Fibroblast of lung (primary cell): ENCODE measurements at regions not wholly inside any gene's neighbourhood (a gene's known extent, or its start where the extent isn't known, plus 50 kb on each side); places are given as distances from the start of the nearest gene placed in this dataset.

Experiments used
- DNase-seq, 2 donors: peaks; one replicate each; pipeline versions ENCODE4 v3.0.0 to v3.0.0-alpha.2; 2010; ENCODE audit warnings: low read depth in 2 of 2
- H2AFZ ChIP-seq: 2 replicates; pipeline ENCODE4 v1.5.1; 2012; ENCODE audit warnings: low read length, control low read depth, inconsistent platforms
- H3K27ac ChIP-seq: 2 replicates; pipeline ENCODE4 v1.5.1; 2011; ENCODE audit warnings: low read length, control low read depth; ENCODE audit not compliant: insufficient read depth
- H3K27me3 ChIP-seq: 2 replicates; pipeline ENCODE4 v1.5.1; 2011; ENCODE audit warnings: mild to moderate bottlenecking, low read length; ENCODE audit not compliant: control insufficient read depth, insufficient read depth
- H3K36me3 ChIP-seq: 2 replicates; pipeline ENCODE4 v1.5.1; 2011; ENCODE audit warnings: low read length; ENCODE audit not compliant: control insufficient read depth, insufficient read depth
- H3K4me1 ChIP-seq: 2 replicates; pipeline ENCODE4 v1.5.1; 2011; ENCODE audit warnings: low read length; ENCODE audit not compliant: control insufficient read depth, insufficient read depth; ENCODE audit errors: extremely low read depth
- H3K4me2 ChIP-seq: 2 replicates; pipeline ENCODE4 v1.5.1; 2011; ENCODE audit warnings: low read length, control low read depth; ENCODE audit not compliant: insufficient read depth; ENCODE audit errors: extremely low read depth
- H3K4me3 ChIP-seq, 4 experiments: fragments of 200-600 bp in 1 of 4; sonication (generic) in 1 of 4; replicated peaks in 1 of 4; 2 replicates each; pipeline ENCODE4 v1.5.1; 2011 to 2016; ENCODE audit warnings: low read length in 4 of 4, low read depth in 3 of 4, mild to moderate bottlenecking in 3 of 4, control low read depth in 2 of 4, inconsistent platforms in 1 of 4, mixed read lengths in 1 of 4; ENCODE audit not compliant: insufficient read depth in 1 of 4; ENCODE audit errors: control extremely low read depth in 1 of 4
- H3K79me2 ChIP-seq: 2 replicates; pipeline ENCODE4 v1.5.1; 2012; ENCODE audit warnings: mild to moderate bottlenecking, low read length, inconsistent platforms; ENCODE audit not compliant: control insufficient read depth, insufficient read depth
- H3K9ac ChIP-seq: 2 replicates; pipeline ENCODE4 v1.5.1; 2011; ENCODE audit warnings: mild to moderate bottlenecking, low read length, control low read depth; ENCODE audit not compliant: insufficient read depth
- H3K9me3 ChIP-seq: 2 replicates; pipeline ENCODE4 v1.5.1; 2012; ENCODE audit warnings: low read depth, low read length; ENCODE audit not compliant: control insufficient read depth, insufficient read depth
- H4K20me1 ChIP-seq: 2 replicates; pipeline ENCODE4 v1.5.1; 2011; ENCODE audit warnings: low read length; ENCODE audit not compliant: control insufficient read depth, insufficient read depth; ENCODE audit errors: extremely low read depth
- EZH2 ChIP-seq: IDR thresholded peaks from 2 replicates; pipeline ENCODE4 v1.5.1; 2012; ENCODE audit warnings: low read length, control low read depth, mild to moderate bottlenecking; ENCODE audit errors: missing control alignments
- TF ChIP-seq, protein P1 (sequence below), 2 donors: IDR thresholded peaks in 1 of 2; conservative IDR thresholded peaks in 1 of 2; 1 replicate in 1 of 2; 2 replicates in 1 of 2; pipeline ENCODE4 v1.5.1; 2011 to 2012; ENCODE audit warnings: low read length in 2 of 2, control low read depth in 1 of 2, inconsistent platforms in 1 of 2, low read depth in 1 of 2, mild to moderate bottlenecking in 1 of 2

DNA sequence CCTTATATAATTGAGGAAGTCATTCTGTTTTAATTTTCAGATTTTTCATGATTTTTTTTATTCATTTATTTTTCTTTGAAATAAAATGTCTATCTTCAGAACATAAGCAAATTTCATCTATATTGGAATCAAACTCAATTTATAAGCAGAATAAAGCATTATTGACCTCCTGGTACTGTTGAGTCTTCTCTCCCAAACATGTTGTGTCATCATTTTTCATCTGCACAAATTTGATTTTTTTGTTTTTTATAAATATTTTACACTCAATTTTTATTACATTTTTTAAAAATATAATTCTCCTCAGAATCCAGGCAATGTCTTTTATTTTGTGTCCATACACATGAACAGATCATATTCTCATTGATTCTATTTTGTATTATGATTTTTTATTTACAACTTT lies 2363.9 kb downstream of the TP53TG3F start:
- no peaks in the 10 kb centered on the region for H3K79me2 ChIP-seq
- H3K4me3 ChIP-seq, result no peak overlapping the region

GRCh38 chr16:35841632-35842031 lies 2382.2 kb downstream of the TP53TG3F start:
- no peak overlapping the region for H3K4me3 ChIP-seq
- H3K79me2 ChIP-seq, result no peaks in the 10 kb centered on the region
- H3K4me1 ChIP-seq, result no peaks in the 10 kb centered on the region
- DNase-seq, result no peak
- no peaks in the 10 kb centered on the region for H4K20me1 ChIP-seq
- H3K9ac ChIP-seq, result no peak overlapping the region
- no peak overlapping the region for H3K4me2 ChIP-seq
- H3K27ac ChIP-seq, result no peak overlapping the region
- TF ChIP-seq, protein P1, sequence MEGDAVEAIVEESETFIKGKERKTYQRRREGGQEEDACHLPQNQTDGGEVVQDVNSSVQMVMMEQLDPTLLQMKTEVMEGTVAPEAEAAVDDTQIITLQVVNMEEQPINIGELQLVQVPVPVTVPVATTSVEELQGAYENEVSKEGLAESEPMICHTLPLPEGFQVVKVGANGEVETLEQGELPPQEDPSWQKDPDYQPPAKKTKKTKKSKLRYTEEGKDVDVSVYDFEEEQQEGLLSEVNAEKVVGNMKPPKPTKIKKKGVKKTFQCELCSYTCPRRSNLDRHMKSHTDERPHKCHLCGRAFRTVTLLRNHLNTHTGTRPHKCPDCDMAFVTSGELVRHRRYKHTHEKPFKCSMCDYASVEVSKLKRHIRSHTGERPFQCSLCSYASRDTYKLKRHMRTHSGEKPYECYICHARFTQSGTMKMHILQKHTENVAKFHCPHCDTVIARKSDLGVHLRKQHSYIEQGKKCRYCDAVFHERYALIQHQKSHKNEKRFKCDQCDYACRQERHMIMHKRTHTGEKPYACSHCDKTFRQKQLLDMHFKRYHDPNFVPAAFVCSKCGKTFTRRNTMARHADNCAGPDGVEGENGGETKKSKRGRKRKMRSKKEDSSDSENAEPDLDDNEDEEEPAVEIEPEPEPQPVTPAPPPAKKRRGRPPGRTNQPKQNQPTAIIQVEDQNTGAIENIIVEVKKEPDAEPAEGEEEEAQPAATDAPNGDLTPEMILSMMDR (conservative IDR thresholded peaks at IDR 0.05 in 1 of 2, IDR thresholded peaks at IDR 0.05 in 1 of 2; ENCODE audit: low read depth in 1 of 2, low read length in 2 of 2), result no peak
- TF ChIP-seq EZH2, result no peak
- H3K27me3 ChIP-seq, result no peaks in the 10 kb centered on the region
- no peaks in the 10 kb centered on the region for H3K9me3 ChIP-seq
- H3K36me3 ChIP-seq, result no peaks in the 10 kb centered on the region
- no peak overlapping the region for H2AFZ ChIP-seq

More for the DNA sequence above, 2363.9 kb downstream of the TP53TG3F start:
- Histone ChIP-seq H3K36me3 (no peaks in the 10 kb centered on the region), H3K27ac (no peak overlapping the region), H2AFZ (no peak overlapping the region), H3K4me1 (no peaks in the 10 kb centered on the region), H3K4me2 (no peak overlapping the region), H3K9ac (no peak overlapping the region), H3K27me3 (no peaks in the 10 kb centered on the region), H3K9me3 (no peaks in the 10 kb centered on the region), H4K20me1 (no peaks in the 10 kb centered on the region)
- no peak for DNase-seq
- TF ChIP-seq, protein P1 (conservative IDR thresholded peaks at IDR 0.05 in 1 of 2, IDR thresholded peaks at IDR 0.05 in 1 of 2; ENCODE audit: low read depth in 1 of 2, low read length in 2 of 2), result no peak
- no peak for TF ChIP-seq EZH2

DNA sequence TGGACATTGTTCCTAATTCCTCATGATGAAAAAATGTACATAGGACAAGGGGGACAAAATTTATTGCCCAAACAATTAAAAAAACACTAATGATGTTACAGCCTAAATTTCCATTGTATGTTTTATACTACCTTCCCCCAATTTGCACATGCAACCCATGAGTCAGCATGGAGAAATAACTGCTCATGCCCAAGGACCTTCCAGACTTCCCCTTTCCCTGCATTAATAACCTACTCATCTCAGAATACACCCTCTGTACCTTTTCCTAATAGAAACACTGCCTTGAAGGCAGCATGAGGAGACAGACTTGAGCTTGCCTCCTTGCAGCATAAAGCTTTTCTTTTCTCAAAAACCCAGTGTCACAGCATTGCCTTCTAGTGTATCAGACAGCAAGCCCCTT lies 2402.8 kb downstream of the TP53TG3F start:
- H3K27ac ChIP-seq, result no peak overlapping the region

More for the DNA sequence above, 2402.8 kb downstream of the TP53TG3F start:
- no peak for DNase-seq
- H3K4me3 ChIP-seq, result no peak overlapping the region
- no peaks in the 10 kb centered on the region for H3K27me3 ChIP-seq
- H3K4me1 ChIP-seq, result no peaks in the 10 kb centered on the region
- H2AFZ ChIP-seq, result no peak overlapping the region
- TF ChIP-seq, protein P1 (conservative IDR thresholded peaks at IDR 0.05 in 1 of 2, IDR thresholded peaks at IDR 0.05 in 1 of 2; ENCODE audit: low read depth in 1 of 2, low read length in 2 of 2), result no peak
- TF ChIP-seq EZH2, result no peak
- no peaks in the 10 kb centered on the region for H3K36me3 ChIP-seq
- H3K9ac ChIP-seq, result no peak overlapping the region
- no peaks in the 10 kb centered on the region for H4K20me1 ChIP-seq
- no peaks in the 10 kb centered on the region for H3K9me3 ChIP-seq
- no peaks in the 10 kb centered on the region for H3K79me2 ChIP-seq
- no peak overlapping the region for H3K4me2 ChIP-seq
